GM21717 (cell line): ENCODE measurements at regions not wholly inside any gene's neighbourhood (a gene's known extent, or its start where the extent isn't known, plus 50 kb on each side); places are given as distances from the start of the nearest gene placed in this dataset.
"Not testable (repeated sequence)": the region's sequence is repeated elsewhere in the genome, so short reads cannot be mapped to it uniquely, and the experiment has no call there.

Experiments used
- ATAC-seq: cut with Tn5 transposase; IDR thresholded peaks from one replicate; pipeline ENCODE4 v1.9.1; 2021; ENCODE audit warnings: mild to moderate bottlenecking, moderate library complexity; ENCODE audit not compliant: unreplicated experiment

DNA sequence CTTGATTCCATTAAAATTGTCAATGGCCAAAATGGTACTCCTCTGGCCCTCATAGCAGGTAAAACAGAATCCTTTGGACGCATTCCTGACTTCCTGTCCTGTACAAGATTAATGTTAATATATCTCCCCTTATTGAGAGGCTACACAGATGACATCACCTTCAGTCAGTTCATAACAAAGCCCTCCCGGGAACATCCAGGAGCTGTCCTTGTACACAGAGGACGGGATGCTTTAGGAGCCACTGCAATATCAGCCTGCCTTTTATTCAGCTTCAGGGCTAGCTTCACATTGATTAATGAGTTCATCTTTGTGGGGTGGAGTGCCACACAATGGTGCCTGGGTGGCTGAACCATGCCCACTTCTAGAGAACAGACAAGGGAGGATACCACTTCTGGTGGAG lies 235.1 kb downstream of the NRIP1 start:
- ATAC-seq: no peak

DNA sequence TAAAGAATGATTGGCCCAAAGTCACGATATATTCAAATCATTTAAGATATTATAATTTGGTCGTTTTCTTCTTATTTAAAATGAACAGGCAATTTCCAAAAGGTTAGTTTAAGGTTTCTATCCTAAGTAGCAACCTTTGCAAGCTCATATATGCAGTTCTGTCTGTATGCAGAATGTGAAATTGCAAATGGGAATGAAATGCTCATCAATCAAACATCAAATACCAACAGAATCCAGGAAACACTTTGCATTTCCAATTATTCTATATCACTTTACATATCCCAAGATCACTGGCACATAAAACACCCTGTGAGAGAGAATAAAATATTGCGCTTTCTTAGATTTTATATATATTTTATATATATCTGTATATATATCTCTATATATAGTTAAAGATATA lies 237.3 kb downstream of the NRIP1 start:
- no peak for ATAC-seq

DNA sequence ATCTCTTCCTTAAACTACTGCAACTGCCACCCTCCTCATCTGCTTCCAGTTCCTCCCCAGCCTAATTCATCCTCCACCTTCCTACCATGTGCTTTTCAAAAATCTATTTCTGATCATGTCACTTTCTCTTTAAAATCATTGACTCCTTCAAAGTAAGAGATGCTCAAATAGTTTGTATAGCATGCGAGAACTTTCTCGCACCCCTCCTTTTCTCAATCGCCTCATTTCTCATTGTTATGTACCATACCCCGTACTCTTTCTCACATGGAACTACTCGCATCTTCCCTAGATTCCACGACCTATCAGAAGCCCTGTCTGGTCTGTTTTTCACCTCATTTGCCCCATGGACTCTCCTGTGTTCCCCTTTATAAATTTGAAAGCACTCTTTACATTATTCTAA lies 238.2 kb downstream of the NRIP1 start:
- ATAC-seq: no peak

DNA sequence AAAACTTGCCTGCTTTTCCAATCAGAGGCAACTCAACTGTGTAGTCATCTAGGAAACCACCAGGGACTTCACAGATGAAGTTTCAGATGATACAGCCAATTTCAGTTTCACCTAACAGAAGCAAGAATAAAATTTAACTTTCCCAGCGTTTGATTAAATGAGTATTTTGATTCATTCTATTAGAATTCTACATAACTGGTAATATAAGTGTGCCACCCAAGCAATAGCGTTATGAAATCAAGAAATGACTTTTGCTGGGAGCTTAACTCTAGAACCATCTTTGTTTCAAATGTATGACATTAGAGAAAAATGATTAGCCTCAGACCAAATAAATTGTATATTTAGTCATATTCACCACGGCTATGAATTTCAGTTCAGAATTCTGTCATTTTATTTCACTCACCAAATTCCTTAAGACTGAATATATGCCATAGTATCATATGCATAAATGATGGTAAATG lies 239.3 kb downstream of the NRIP1 start:
- peak; percentile 76 for ATAC-seq

DNA sequence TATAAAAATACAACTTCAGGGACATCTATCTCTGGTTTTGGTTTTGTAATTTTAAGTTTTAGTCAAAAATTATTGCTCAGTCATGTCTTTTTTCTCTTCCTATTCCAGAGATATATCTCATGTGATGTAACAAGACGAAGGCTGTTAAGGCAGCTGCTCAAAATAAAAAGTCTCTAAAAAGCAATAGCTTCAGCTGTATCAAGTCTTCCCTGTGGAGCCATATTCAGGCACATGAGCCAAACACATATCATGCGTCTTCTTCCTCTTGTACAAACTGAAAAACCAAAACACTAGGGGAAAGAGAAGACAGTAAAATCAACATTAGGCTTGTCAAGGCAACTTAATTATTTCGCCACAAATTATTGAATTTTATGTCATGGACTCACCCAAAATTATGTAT lies 240.7 kb downstream of the NRIP1 start:
- no peak for ATAC-seq

DNA sequence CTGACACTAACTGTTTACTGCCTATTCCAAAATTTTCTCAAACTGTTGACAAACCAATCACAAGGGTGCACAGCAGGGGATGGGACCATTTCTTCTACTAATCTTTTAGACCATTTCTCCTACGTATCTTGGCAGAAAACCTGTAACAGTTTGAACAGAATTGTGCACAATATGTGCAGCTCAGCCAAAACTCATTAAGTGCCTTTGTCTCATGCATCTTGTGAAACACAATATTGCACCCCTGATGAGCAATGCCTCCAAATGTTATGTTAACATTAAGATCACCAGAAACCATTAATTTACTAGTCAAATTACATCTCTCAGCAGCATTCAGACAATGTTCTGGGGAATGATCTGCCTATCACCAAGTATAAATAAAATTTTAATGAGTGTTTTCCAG lies 247.5 kb downstream of the NRIP1 start:
- no peak for ATAC-seq

DNA sequence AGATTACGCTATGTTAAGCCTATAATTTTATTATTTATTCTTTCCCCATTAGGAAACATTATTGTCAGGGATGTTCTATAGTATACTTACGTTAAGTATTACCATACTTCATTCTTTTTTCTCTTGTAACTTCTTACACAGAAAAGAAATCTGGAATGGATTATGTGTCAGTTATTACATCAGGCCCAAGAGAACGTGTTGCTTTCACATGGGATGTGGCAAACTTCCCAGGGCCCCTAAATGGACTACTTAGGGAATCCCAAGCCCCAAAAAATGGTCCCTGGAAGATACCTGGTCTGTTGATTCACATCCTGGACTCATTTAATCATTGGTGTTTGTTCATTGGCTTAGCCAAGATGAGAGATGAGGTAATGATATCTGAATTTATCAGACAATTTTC lies 249.8 kb downstream of the NRIP1 start:
- no peak for ATAC-seq

DNA sequence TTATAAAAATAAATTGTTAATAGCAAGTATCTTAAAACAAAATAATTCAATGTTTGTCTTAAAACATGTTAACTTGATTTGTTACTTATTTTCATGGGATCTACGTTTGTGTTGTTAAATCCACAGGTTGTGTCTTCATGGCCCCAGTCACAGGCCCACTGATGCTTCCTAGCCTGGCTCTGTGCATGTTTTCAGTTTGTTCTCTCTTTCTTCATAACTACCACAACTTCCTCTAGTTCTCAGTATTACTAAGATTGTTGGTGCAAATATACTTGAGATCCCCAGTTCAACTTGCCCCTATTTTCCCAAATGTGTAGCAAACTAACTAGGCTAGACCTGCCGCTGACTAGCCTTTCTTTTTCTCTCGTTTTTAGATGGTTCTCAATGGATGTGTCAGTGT lies 250.5 kb downstream of the NRIP1 start:
- no peak for ATAC-seq

DNA sequence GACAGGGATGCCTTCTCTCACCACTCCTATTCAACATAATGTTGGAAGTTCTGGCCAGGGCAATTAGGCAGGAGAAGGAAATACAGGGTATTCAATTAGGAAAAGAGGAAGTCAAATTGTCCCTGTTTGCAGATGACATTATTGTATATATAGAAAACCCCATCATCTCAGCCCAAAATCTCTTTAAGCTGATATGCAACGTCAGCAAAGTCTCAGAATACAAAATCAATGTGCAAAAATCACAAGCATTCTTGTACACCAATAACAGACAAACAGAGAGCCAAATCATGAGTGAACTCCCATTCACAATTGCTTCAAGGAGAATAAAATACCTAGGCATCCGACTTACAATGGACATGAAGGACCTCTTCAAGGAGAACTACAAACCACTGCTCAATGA lies 258.1 kb upstream of the SAMSN1 start:
- not testable (repeated sequence) for ATAC-seq

DNA sequence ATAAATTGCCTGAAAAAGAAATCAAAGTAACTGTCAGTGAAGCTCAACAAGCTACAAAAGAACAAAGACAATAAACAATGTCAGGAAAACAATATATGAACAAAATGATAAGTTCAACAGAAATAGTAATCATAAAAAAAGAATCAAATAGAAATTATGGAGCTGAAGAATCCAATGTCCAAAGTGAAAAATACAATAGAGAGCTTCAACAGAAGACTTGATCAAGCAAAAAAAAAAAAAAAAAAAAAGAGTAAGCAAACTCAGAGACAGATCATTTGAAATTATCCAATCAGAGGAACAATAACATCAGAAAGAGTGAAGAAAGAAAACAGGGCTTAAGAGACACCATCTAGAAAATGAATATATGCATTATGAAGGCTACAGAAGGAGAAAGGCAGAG lies 251.4 kb upstream of the SAMSN1 start:
- no peak for ATAC-seq

DNA sequence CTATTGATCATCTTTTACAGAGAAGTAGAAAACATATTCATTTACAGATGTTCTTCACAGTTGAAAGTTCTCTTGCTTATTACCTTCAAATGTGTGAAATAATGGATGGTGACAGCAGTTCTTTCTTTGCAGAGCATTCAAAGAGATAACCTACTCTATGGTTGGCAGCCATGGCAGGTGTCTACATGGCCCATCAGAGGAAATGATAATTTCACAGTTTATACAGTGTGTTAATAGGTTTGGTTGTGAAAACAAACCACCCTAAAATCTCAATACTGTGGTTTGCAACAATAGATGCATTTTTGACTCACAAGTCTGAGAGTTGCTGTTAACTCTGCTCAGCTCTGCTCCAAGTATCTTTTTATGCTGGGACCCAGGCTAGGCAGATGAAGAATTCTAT lies 241.2 kb upstream of the SAMSN1 start:
- no peak for ATAC-seq

DNA sequence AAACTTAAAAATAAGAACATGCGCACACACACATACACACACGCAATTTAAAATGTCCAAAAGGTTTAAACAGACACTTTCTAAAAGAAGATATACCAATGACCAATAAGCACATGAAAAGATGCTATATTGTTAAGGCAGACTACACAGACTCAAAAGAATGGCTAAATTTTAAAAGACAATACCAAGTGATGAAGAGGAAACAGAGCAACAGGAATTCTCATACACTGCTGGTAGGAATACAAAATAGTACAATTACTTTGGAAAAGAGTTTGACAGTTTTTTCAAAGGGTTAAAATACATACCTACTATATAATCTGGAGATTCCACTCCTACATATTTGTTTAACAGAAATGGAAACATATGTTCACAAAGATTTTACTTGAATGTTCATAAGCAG lies 239.6 kb upstream of the SAMSN1 start:
- ATAC-seq: no peak

DNA sequence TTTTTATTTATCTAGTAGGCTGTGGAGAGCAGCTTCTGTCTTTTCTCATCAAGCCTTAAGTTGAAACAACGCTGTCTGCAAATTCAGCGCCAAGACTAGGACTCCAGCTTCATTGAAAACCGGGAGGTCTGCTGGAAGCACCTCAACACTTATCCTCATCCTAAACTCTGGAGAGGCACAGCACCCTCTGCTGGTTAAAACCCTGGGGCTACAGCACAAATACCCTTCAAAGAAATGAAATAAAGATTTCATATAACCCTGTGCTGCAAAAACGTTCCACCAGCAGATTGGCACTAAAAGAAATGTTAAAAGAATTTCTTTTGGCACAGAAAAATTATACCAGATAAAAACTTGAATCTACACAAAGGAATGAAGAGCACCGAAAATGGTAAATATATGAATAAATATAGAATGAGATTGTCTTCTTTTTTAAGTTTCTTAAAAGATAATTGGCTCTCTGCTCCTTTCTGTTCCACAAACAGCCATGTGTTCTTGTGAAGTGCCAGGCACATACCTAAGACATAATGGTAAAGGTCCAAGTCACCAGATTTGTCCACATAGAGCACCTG lies 227.7 kb upstream of the SAMSN1 start:
- ATAC-seq: no peak

DNA sequence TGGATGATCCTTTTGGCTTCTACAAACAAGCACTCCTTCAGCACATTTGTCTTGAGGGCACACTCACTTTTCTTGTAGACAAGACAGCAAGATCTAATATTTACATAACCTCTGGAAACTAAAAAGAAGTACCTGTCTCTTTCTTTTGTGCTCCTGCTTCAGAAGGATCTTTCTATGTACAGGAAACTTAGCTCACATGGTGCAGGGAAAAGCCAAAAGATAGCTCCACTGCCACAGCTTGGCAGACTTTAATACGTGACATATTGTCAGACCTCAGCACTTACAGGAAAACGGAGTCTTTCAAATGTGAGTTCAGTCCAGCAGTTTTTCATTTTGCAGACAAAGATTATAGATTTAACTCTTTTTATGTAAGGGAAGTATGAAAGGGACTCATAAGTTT lies 225.5 kb upstream of the SAMSN1 start:
- no peak for ATAC-seq

DNA sequence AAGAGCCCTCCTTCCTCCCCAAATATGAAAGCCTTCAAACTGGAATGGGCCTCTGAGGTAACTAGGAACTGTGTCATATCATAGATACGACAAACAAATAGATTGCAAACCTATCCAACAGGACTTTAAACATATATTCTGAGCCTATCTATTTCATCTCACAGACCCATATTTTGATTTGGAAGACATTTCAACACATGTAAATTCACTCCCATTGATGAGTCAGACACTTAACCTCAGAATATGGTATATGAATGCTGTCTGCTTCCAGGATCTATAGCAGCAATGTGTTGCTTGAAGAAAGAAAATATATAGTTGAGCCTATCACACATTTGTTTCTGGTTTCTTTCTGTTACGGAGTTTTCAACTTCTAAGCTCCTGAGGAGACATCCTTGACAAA lies 221.9 kb upstream of the SAMSN1 start:
- no peak for ATAC-seq

DNA sequence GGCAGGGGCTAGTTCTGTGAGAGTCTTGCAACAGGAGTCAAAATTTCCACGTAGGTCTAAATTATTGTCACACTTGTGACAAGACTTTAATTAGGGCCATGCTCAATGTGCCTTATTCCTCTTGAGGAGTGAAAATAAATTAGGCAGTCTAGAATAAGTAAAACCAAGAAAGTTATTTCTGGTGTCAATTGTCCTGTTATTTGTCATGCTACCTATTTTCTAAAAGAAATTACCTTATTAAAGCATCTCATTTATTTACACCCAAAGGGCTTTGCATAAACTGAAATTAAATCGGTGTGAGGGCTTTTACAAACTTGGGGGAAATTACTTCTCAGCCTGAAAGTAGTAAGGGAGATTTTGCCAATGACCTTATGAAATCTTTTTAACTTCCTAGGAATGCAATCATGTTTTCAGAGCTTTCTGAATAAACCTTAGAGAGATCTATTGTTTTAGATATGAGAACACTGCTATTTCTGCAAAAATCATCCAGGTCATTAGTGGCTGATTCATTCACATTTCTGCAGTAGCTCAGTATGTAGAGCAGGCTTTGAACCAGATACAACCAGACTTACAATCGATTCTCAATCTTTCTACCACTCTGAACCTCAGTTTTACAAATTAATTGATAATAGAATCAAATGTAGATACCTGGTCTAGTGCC lies 221.2 kb upstream of the SAMSN1 start:
- no peak for ATAC-seq

DNA sequence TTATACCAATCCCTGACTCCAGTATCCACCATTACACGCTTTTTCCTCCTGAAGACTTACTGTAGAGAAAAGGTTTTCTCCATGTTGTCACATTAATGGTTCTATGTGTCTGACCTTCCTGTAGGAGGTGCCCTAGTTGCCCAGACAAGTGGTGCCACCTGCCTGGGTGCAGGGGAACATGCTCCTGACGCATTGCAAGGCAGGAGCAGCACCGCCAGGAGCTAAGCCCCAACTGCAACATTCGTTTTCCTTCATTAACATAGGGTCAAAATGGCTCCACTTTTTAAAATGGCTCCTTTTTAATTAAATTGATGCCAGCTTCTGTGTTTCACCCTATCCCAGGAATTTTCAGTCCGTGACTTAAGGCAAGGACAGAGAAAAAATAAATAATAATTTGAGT lies 220.1 kb upstream of the SAMSN1 start:
- ATAC-seq: no peak

DNA sequence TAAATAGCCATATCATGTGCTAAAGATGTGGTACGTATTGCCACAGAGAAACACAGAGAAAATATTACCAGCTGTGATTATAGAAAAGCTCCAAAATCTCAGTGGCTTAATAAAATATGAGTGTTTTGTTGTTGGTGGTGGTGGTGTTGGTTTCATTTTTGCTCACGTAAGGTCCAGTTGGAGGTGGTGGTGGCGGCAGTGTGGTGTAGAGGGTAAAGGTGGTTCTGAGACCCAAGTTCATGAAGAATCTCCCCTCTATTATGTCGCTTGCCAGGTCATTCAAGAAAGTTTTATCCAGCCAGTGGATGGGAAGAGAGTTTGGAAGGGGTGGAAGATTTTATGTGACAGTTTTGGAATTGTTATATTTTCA lies 217.6 kb upstream of the SAMSN1 start:
- ATAC-seq: peak; percentile 30

DNA sequence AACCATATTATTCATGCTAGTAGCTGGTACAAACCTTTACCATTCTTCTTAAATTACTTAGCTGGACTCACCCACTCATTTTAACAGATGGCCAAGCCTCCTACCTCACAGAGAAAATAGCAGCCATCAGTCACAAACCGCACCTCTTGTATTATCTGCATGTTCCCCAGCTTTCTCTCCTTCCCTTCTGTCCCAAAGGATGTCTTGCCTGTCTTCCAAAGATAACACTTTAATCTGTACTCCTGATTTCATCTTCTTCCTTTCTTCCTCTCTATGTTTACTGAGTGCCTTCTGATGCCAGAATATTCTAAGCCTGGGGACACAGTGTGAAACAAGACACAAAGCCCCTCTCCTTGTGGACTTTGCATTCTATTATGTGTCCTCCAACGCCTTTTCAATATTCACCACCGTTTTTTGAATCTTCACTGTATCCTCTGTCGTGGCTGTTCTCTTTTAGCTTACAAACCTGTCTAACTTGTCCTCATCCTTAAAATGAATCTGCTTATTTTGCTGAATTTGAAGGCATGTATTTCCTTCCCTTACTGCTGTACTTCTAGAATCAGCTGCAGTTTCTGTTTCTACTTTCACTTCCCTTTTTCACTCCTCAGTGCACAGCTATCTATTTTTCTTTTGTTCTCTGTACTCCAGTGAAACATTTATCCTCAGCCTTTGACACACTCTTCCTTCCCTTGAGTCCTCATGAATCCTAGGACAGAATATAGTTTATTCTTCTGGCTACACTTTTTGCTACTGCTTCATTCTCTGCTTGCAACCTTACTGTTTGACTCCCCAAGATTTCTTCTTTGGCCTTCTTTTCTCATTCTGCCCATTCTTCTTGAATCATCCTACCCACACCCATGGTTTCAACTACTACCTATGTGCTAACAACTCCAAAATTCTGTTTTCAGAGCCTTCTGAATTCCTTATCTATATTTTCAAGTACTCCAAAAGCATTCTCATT lies 216.9 kb upstream of the SAMSN1 start:
- ATAC-seq: peak; percentile 97

DNA sequence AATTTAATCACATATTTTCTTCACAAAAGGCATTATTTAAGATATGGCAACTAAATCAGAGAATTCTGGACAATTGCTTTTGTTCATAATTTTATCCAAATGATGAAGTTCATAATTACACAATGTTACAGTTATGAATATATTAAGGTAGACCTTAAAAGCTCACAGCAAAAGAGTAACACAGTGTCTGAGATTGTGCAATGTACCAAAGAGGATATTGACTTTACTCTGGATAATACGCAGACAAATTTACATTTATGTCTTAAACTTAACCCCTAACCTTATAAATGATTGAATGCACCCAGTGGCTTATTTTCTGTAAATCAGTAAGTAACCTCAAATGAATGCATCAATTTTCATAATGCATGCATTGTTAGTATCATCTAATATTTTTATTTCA lies 216.2 kb upstream of the SAMSN1 start:
- no peak for ATAC-seq

DNA sequence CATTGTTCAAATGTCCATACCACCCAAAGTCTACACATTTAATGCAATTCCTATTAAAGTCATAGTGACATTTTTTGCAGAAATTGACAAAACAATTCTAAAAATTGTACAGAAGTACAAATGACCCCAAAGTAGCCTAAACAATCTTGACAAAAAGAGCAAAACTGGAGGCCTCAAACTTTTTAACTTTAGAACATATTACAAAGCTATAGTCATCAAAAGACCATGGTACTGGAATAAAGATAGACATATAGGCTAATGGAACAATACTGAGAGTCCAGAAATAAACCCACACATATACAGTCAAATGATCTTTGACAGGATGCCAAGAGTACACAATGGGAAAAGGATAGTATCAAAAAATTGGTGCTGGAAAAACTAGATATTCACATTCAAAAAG lies 213.2 kb upstream of the SAMSN1 start:
- no peak for ATAC-seq

DNA sequence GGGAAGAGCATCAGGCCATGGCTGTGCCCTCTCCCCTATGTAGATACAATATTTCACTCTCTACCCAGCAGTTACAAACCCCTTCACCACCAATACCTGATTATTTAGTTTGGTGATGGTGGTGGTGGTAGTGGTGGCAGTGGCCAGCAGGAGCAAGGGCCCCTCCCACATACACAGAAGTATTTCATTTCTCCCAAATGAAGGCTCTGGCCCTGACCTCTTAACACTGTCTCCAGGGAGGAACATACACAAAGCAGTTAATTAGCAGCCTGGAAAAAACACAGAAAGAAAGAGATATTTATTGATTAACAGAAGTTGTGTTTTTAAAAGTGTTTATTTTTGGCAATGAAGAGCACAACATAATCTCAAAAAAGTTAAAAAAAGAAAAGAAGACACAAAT lies 212.7 kb upstream of the SAMSN1 start:
- no peak for ATAC-seq
